Calu3 (cell line): ENCODE measurements at regions not wholly inside any gene's neighbourhood (a gene's known extent, or its start where the extent isn't known, plus 50 kb on each side); places are given as distances from the start of the nearest gene placed in this dataset.

Experiments used
- BruUV-seq: library from RNA; stranded (reverse); fragments of 400-500 nt; replicated peaks from 2 replicates; lab custom pipeline; 2021; lab: Mats Ljungman, UMichigan
- CTCF ChIA-PET: fragments of 300-600 bp; sonication (Branson Sonifier 250); formaldehyde crosslinking; loops from one replicate; lab custom pipeline; 2022; ENCODE audit warnings: antibody characterized with exemption; lab: Charles Lee
- DNase-seq: peaks from one replicate; pipeline ENCODE4 v3.0.0; 2022
- H3K27ac Mint-ChIP-seq: one replicate; pipeline ENCODE4 v1.8.0; 2022; ENCODE audit warnings: mixed read lengths; ENCODE audit not compliant: unreplicated experiment
- H3K27me3 Mint-ChIP-seq: one replicate; pipeline ENCODE4 v1.8.0; 2022; ENCODE audit warnings: mixed read lengths; ENCODE audit not compliant: unreplicated experiment
- H3K36me3 Mint-ChIP-seq: one replicate; pipeline ENCODE4 v1.8.0; 2022; ENCODE audit warnings: mild to moderate bottlenecking, moderate library complexity, mixed read lengths; ENCODE audit not compliant: insufficient read depth, unreplicated experiment
- H3K4me1 Mint-ChIP-seq: one replicate; pipeline ENCODE4 v1.8.0; 2022; ENCODE audit warnings: mild to moderate bottlenecking, low read depth, mixed read lengths; ENCODE audit not compliant: unreplicated experiment
- H3K4me3 Mint-ChIP-seq: one replicate; pipeline ENCODE4 v1.8.0; 2022; ENCODE audit warnings: mild to moderate bottlenecking, low read depth, moderate library complexity, mixed read lengths; ENCODE audit not compliant: unreplicated experiment
- H3K9me3 Mint-ChIP-seq: one replicate; pipeline ENCODE4 v1.8.0; 2022; ENCODE audit warnings: low read depth, mixed read lengths; ENCODE audit not compliant: unreplicated experiment
- intact Hi-C: fragments of 100-400 bp; cut with micrococcal nuclease; formaldehyde crosslinking; loops from one replicate; pipeline ENCODE4 v1.10.0; 2022; ENCODE audit not compliant: unreplicated experiment
- TF ChIP-seq, protein P1 (sequence below): fragments of 200-600 bp; IDR thresholded peaks from one replicate; pipeline ENCODE4 v1.8.0; 2022; ENCODE audit warnings: antibody characterized with exemption; ENCODE audit not compliant: unreplicated experiment

DNA sequence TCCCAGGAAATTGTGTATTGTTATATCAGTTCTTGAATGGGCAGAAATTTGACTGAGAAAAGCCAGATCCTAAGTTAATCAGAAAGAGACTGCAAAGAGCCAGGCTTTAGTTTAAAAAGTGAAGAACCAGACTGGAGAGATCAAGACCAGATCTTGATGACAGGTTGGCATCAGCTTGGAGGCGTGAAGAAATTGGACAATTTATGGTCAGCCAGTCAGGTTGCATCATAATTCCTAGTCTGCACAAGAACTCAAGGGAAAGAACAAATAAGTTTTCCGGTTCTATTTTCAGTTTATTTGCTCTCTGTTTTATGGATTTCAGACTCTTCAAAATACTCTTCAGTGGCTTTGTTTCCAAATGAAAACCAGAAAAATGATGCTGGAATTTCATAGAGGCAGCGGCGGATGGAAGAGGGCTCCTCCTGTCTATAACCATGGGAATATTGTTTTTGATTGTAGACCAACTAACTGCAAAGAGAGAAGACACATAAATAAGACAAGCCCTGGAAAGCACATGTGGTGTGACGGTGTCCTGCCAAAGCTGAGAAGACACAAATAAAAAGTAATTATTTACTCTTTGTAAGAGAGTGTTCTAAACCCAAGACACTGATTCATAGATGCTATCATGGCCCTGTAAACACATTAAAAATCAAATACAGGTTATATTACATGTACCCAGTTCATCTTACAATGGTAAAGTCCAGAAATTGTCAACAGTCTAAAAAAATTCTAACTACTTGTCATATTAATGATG, 91.7 kb downstream of the PCTP start:
- Mint-ChIP-seq H3K9me3 (no peaks in the 10 kb centered on the region), H3K36me3 (no peaks in the 10 kb centered on the region), H3K4me1 (no peaks in the 10 kb centered on the region), H3K27ac (no peak overlapping the region), H3K27me3 (peaks cover 25% of the 10 kb centered on the region), H3K4me3 (no peak overlapping the region)
- TF ChIP-seq, protein P1, sequence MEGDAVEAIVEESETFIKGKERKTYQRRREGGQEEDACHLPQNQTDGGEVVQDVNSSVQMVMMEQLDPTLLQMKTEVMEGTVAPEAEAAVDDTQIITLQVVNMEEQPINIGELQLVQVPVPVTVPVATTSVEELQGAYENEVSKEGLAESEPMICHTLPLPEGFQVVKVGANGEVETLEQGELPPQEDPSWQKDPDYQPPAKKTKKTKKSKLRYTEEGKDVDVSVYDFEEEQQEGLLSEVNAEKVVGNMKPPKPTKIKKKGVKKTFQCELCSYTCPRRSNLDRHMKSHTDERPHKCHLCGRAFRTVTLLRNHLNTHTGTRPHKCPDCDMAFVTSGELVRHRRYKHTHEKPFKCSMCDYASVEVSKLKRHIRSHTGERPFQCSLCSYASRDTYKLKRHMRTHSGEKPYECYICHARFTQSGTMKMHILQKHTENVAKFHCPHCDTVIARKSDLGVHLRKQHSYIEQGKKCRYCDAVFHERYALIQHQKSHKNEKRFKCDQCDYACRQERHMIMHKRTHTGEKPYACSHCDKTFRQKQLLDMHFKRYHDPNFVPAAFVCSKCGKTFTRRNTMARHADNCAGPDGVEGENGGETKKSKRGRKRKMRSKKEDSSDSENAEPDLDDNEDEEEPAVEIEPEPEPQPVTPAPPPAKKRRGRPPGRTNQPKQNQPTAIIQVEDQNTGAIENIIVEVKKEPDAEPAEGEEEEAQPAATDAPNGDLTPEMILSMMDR = no peak
- BruUV-seq = no TSS peak
- CTCF ChIA-PET = no interaction called here
- DNase-seq = no peak
- intact Hi-C loops = no loop called here

DNA sequence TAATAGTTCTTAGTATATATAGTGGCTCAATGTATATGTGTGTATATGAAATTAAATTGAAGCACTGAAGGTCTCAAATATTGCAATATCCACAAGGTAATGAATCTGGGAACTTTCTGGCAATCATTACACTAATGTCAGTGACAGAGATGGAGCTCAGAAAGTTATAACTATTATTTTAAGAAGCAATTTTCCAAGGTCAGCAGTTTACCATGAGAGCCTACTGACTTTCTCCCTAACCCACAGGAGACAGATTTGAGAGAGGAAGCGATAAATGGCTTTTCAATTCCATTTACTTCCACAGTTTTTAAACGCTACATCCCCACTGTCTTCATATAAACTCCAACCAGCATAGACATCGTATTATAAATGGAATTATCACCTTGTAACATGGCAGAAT, 92.9 kb downstream of the PCTP start:
- no peak for DNase-seq
- peaks cover 13% of the 10 kb centered on the region for H3K27me3 Mint-ChIP-seq
- no peaks in the 10 kb centered on the region for H3K9me3 Mint-ChIP-seq
- no peaks in the 10 kb centered on the region for H3K36me3 Mint-ChIP-seq
- CTCF ChIA-PET = no interaction called here
- BruUV-seq = no TSS peak
- intact Hi-C loops = no loop called here
- H3K27ac Mint-ChIP-seq = no peak overlapping the region
- TF ChIP-seq, protein P1 = no peak
- H3K4me3 Mint-ChIP-seq = no peak overlapping the region
- H3K4me1 Mint-ChIP-seq = no peaks in the 10 kb centered on the region

DNA sequence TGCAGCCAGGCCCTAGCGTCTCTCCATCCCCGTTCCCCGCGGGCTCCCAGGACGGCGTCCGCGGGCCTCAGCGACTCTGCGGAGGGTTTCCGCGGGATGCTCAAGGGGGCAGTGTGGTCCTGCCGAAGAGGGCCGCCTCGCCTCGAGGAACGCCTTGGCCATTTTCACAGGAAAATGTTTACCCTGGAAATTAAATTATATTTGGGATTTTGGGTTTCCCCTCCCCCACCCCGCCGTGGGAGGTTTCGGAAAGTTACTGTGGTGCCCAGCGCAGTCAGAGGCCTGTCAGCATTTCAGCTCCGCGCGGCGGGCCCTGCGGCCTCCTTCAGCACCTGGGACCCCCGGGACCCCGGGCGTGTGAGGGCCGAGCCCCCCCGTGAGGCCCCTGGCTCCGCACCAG, 94.5 kb downstream of the PCTP start:
- Mint-ChIP-seq H3K9me3 (no peaks in the 10 kb centered on the region), H3K36me3 (no peaks in the 10 kb centered on the region), H3K4me1 (no peaks in the 10 kb centered on the region), H3K4me3 (no peak overlapping the region), H3K27ac (no peak overlapping the region), H3K27me3 (peaks cover 12% of the 10 kb centered on the region)
- intact Hi-C loops = no loop called here
- TF ChIP-seq, protein P1 = no peak
- CTCF ChIA-PET = no interaction called here
- no peak for DNase-seq
- no TSS peak for BruUV-seq

DNA sequence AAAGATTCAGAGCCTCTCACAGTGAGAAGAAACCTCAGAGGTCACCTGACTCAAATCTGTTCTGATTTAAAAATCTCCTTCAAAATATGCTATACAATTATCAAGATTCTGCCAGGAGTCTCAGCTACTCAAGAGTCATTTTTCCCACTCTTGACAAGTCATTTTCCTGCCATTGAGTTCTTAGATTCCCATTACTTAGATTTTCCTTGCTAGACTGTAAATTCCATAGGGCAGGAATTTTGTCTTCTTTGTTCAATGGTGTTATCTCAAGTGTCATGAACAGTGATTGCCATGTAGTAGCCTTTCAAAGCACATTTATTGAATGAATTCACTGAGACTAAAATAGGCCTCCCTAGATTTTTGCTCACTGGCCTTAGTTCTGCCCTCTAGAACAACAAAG, 95.9 kb downstream of the PCTP start:
- intact Hi-C loops = no loop called here
- H3K4me3 Mint-ChIP-seq = no peak overlapping the region
- H3K9me3 Mint-ChIP-seq = no peaks in the 10 kb centered on the region
- no peaks in the 10 kb centered on the region for H3K36me3 Mint-ChIP-seq
- CTCF ChIA-PET = no interaction called here
- H3K27ac Mint-ChIP-seq = no peak overlapping the region
- no peaks in the 10 kb centered on the region for H3K27me3 Mint-ChIP-seq
- no TSS peak for BruUV-seq
- no peak for DNase-seq
- TF ChIP-seq, protein P1 = no peak
- no peaks in the 10 kb centered on the region for H3K4me1 Mint-ChIP-seq
